ENCODE measurements at regions not wholly inside any gene's neighbourhood (a gene's known extent, or its start where the extent isn't known, plus 50 kb on each side); places are given as distances from the start of the nearest gene placed in this dataset.

DNA sequence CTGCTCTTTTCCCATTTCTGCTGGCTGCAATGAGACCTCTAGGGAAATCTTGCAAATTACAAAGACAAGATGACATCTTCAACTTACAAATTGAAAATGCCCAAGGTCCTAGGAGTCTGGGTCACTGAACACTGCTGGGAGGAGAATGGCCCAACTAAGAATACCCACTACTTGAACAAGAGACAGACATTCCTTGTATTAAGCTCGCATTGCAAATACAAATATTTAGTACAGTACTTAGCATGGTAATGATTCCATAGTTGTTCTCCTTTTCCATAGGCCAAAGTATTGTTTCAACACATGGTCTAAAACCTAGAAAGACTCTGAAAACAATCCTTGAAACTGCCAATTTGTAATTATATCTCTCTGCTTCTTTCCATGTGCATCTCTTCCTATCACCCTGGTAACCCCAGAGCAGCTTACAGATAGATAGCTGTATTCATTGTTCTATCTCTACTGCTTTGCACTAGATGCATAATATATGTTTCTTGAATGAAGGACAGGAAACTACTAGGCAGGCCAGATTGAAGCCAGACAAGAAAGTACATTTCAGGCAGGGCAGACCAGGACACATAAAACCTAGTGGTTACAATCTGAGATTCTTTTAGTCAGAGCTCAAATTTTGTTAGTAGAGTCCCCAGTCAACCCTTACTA, 1545.7 kb upstream of the TENM4 start:
- no peak for DNase-seq (ENCODE audit: low read depth)
- H3K4me3 ChIP-seq (ENCODE audit: low read length): no peak overlapping the region
- TF ChIP-seq, protein P1, sequence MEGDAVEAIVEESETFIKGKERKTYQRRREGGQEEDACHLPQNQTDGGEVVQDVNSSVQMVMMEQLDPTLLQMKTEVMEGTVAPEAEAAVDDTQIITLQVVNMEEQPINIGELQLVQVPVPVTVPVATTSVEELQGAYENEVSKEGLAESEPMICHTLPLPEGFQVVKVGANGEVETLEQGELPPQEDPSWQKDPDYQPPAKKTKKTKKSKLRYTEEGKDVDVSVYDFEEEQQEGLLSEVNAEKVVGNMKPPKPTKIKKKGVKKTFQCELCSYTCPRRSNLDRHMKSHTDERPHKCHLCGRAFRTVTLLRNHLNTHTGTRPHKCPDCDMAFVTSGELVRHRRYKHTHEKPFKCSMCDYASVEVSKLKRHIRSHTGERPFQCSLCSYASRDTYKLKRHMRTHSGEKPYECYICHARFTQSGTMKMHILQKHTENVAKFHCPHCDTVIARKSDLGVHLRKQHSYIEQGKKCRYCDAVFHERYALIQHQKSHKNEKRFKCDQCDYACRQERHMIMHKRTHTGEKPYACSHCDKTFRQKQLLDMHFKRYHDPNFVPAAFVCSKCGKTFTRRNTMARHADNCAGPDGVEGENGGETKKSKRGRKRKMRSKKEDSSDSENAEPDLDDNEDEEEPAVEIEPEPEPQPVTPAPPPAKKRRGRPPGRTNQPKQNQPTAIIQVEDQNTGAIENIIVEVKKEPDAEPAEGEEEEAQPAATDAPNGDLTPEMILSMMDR (conservative IDR thresholded peaks at IDR 0.05; ENCODE audit: low read length): no peak

DNA sequence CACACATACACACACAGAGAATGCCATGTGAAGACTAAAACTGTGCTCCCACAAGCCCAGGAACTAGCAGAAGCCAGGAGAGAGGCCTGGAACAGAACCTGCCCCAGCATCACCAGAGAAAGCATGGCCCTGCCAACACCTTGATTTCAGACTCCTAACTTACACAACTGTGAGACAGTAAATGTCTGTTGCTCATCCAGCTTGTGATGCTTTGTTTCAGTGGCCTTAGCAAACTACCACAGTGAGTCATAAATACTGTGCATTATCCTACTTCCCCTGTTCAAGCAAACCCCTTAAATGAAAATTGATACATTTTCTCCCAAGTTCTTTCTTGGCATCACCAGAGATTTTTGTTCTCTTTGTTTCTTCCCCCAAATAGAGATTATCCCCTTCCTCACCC, 1539.4 kb upstream of the TENM4 start:
- TF ChIP-seq, protein P1 (conservative IDR thresholded peaks at IDR 0.05; ENCODE audit: low read length): no peak
- H3K4me3 ChIP-seq (ENCODE audit: low read length): no peak overlapping the region
- peak; percentile 27 for DNase-seq (ENCODE audit: low read depth)

DNA sequence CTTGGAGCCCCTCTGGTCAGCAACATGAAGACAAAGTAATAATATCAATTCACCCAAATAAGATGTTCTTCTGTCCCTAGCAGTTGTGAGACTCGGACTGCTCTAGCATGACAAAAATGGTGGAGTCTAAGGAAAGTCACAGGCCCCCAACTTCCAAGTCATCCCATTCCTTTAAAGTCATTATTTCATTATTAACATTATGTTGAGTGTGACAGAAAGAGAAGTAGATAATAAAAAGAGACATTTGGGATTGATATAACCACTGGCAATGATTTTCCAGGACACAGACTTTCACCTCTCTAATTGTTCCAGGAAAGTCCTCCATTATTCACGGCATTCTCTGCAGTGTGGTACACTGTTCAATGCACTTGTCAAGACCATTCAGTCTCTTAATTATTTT, 1533.0 kb upstream of the TENM4 start:
- no peak overlapping the region for H3K4me3 ChIP-seq (ENCODE audit: low read length)
- DNase-seq (ENCODE audit: low read depth): no peak
- TF ChIP-seq, protein P1 (conservative IDR thresholded peaks at IDR 0.05; ENCODE audit: low read length): no peak

DNA sequence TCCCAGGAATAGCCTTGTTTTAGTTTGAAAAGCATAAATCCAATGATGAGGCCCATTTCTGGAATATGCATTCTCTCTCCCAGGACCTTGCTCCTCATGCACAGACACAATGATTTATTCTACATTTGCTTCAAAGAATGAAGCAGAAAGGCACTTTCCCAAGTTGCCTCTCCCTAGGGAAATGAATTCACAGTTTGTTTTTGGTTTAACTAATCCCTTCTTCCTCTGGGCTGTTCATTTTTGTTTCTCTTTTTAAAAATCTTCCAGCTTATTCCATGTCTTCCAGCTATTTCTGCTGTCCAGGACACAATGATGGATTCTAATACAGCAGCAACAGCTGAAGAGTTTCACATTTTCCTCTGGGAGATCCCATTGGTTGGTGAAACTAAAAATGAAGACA, 1529.2 kb upstream of the TENM4 start:
- TF ChIP-seq, protein P1 (conservative IDR thresholded peaks at IDR 0.05; ENCODE audit: low read length): no peak
- DNase-seq (ENCODE audit: low read depth): peak; percentile 33
- no peak overlapping the region for H3K4me3 ChIP-seq (ENCODE audit: low read length)

DNA sequence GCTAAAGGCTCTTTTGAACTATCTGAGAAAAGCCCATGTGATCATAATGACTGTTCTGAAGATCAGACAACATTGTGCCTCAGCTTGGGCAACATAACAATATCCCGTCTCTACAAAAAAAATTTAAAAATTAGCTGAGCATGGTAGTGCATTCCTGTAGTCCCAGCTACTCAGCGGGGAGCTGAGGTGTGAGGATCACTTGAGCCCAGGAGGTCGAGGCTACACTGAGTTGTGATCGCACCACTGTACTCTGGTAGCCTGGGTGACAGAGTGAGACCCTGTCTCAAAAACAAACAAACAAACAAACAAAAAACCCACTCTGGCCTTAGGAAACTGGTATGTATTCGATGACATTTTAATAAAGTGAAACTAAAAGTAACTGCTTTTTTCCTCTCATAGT, 1526.8 kb upstream of the TENM4 start:
- DNase-seq (ENCODE audit: low read depth): no peak
- TF ChIP-seq, protein P1 (conservative IDR thresholded peaks at IDR 0.05; ENCODE audit: low read length): no peak
- no peak overlapping the region for H3K4me3 ChIP-seq (ENCODE audit: low read length)

DNA sequence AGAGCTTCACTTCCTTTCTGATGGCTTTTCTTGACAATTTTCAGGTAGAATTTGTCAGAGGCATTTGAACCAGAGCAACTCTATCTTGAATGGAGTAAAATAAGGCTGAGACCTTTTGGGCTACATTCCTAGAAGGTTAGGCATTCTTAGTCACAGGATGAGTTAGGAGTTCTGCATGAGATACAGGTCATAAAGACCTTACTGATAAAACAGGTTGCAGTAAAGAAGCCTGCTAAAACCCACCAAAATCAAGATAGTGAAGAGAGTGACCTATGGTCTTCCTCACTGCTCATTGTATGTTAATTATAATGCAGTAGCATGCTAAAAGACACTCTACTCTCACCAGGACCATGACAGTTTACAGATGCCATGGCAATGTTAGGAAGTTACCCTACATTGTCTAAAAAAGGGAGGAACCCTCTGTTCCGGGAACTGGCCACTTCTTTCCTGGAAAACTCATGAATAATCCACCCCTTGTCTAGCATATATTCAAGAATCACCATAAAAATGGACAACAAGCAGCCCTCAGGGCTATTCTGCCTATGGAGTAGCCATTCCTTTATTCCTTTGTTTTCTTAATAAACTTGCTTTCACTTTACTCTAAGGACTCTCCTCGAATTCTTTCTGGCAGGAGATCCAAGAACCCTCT, 1519.7 kb upstream of the TENM4 start:
- no peak for DNase-seq (ENCODE audit: low read depth)
- TF ChIP-seq, protein P1 (conservative IDR thresholded peaks at IDR 0.05; ENCODE audit: low read length): no peak

DNA sequence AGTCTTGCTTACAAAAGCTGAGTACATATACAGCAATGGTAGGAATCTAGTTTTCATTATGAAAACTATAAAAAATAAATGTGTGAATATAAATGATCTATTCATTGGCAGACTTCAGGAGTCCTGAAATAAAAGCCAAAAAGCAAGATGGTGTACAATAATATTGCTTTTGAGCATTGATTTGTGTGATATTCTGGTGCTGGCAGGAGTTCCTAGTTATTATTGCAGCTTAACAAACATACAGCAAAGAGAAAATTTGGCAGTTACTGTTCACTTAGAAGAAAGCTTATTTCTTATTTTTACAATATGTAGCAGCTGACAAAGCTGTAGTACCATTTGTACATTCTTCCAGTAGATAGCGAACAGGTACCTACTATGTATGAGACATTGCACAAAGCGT, 1518.9 kb upstream of the TENM4 start:
- TF ChIP-seq, protein P1 (conservative IDR thresholded peaks at IDR 0.05; ENCODE audit: low read length): no peak
- H3K4me3 ChIP-seq (ENCODE audit: low read length): no peak overlapping the region
- DNase-seq (ENCODE audit: low read depth): no peak

More for the DNA sequence above, 1519.7 kb upstream of the TENM4 start:
- no peak overlapping the region for H3K4me3 ChIP-seq (ENCODE audit: low read length)
